Stimulated activated CD4-positive, alpha-beta T cell treated with anti-CD3 and anti-CD28 coated beads, Interleukin-4, amount 100 ng/mL, for 4 hours (primary cell): ENCODE measurements at regions not wholly inside any gene's neighbourhood (a gene's known extent, or its start where the extent isn't known, plus 50 kb on each side); places are given as distances from the start of the nearest gene placed in this dataset.
"Not testable (repeated sequence)": the region's sequence is repeated elsewhere in the genome, so short reads cannot be mapped to it uniquely, and the experiment has no call there.

Experiments
- DNase-seq, 2 experiments: peaks; one replicate each; pipeline ENCODE4 v3.0.0-alpha.2; 2020

GRCh38 chr11:134504146-134504905, 92.3 kb upstream of the B3GAT1 start:
- DNase-seq, result no peak

GRCh38 chr11:134503596-134503995, 91.6 kb upstream of the B3GAT1 start:
- DNase-seq, result no peak

- no peak for DNase-seq
Observed at GRCh38 chr11:134503100-134503499, 91.1 kb upstream of the B3GAT1 start.

GRCh38 chr11:134502153-134502550, 90.1 kb upstream of the B3GAT1 start:
- DNase-seq, result no peak

- DNase-seq, result no peak
Observed at GRCh38 chr11:134501406-134502152, 89.5 kb upstream of the B3GAT1 start.

GRCh38 chr11:134500621-134501020, 88.6 kb upstream of the B3GAT1 start:
- no peak for DNase-seq

- no peak for DNase-seq
Observed at GRCh38 chr11:134499990-134500389, 87.9 kb upstream of the B3GAT1 start.

GRCh38 chr11:134498326-134499139, 86.5 kb upstream of the B3GAT1 start:
- DNase-seq, result no peak

- no peak for DNase-seq
Observed at GRCh38 chr11:134497586-134497985, 85.5 kb upstream of the B3GAT1 start.

GRCh38 chr11:134496058-134496457, 84.0 kb upstream of the B3GAT1 start:
- not testable (repeated sequence) for DNase-seq

- not testable (repeated sequence) for DNase-seq
Observed at GRCh38 chr11:134494395-134494794, 82.4 kb upstream of the B3GAT1 start.

- DNase-seq, result not testable (repeated sequence)
Observed at GRCh38 chr11:134492411-134492810, 80.4 kb upstream of the B3GAT1 start.

- DNase-seq, result no peak
Observed at GRCh38 chr11:134489728-134490127, 77.7 kb upstream of the B3GAT1 start.

GRCh38 chr11:134488913-134489312, 76.9 kb upstream of the B3GAT1 start:
- no peak for DNase-seq

GRCh38 chr11:134488512-134488911, 76.5 kb upstream of the B3GAT1 start:
- DNase-seq, result no peak

- no peak for DNase-seq
Observed at GRCh38 chr11:134487696-134488095, 75.7 kb upstream of the B3GAT1 start.

- no peak for DNase-seq
Observed at GRCh38 chr11:134486704-134487103, 74.7 kb upstream of the B3GAT1 start.

- no peak for DNase-seq
Observed at GRCh38 chr11:134486106-134486505, 74.1 kb upstream of the B3GAT1 start.

GRCh38 chr11:134485316-134485715, 73.3 kb upstream of the B3GAT1 start:
- DNase-seq, result no peak

- DNase-seq, result no peak
Observed at GRCh38 chr11:134483857-134484256, 71.8 kb upstream of the B3GAT1 start.

GRCh38 chr11:134483291-134483690, 71.2 kb upstream of the B3GAT1 start:
- DNase-seq, result no peak

GRCh38 chr11:134482865-134483264, 70.8 kb upstream of the B3GAT1 start:
- no peak for DNase-seq

GRCh38 chr11:134481933-134482527, 70.0 kb upstream of the B3GAT1 start:
- DNase-seq, result no peak
